Loucy (cell line): ENCODE measurements at regions not wholly inside any gene's neighbourhood (a gene's known extent, or its start where the extent isn't known, plus 50 kb on each side); places are given as distances from the start of the nearest gene placed in this dataset.

ENCODE experiments used
- H2AFZ ChIP-seq: fragments of 200-600 bp; sonication (generic); 2 replicates; pipeline ENCODE4 v1.6.0; 2016; ENCODE audit warnings: antibody characterized with exemption, mild to moderate bottlenecking, low read length, moderate library complexity
- H3F3A ChIP-seq: fragments of 200-600 bp; 2 replicates; pipeline ENCODE4 v1.6.0; 2016; ENCODE audit warnings: antibody characterized with exemption, low read depth, mild to moderate bottlenecking
- H3K27me3 ChIP-seq: fragments of 200-600 bp; sonication (generic); 2 replicates; pipeline ENCODE4 v1.6.1; 2014; ENCODE audit warnings: low read length, mild to moderate bottlenecking; ENCODE audit not compliant: insufficient read depth, poor library complexity, severe bottlenecking
- H3K36me3 ChIP-seq: fragments of 200-600 bp; sonication (generic); 2 replicates; pipeline ENCODE4 v1.6.1; 2016; ENCODE audit warnings: low read length; ENCODE audit not compliant: insufficient read depth
- H3K4me1 ChIP-seq: fragments of 200-600 bp; sonication (generic); 2 replicates; pipeline ENCODE4 v1.5.1; 2014; ENCODE audit warnings: low read length, mild to moderate bottlenecking; ENCODE audit not compliant: insufficient read depth, poor library complexity, severe bottlenecking
- H3K4me2 ChIP-seq: fragments of 200-600 bp; sonication (generic); 2 replicates; pipeline ENCODE4 v1.6.0; 2014; ENCODE audit warnings: antibody characterized with exemption, low read length, low read depth, mild to moderate bottlenecking; ENCODE audit not compliant: poor library complexity, severe bottlenecking
- H3K4me3 ChIP-seq: fragments of 200-600 bp; sonication (generic); 2 replicates; pipeline ENCODE4 v1.5.1; 2014; ENCODE audit warnings: low read length, mild to moderate bottlenecking, mixed read lengths; ENCODE audit not compliant: poor library complexity, severe bottlenecking
- H3K79me2 ChIP-seq: fragments of 200-600 bp; sonication (generic); 2 replicates; pipeline ENCODE4 v1.6.1; 2014; ENCODE audit warnings: low read length; ENCODE audit not compliant: insufficient read depth
- H3K9ac ChIP-seq: fragments of 200-600 bp; sonication (generic); 2 replicates; pipeline ENCODE4 v1.6.0; 2014; ENCODE audit warnings: mild to moderate bottlenecking, low read depth, low read length, moderate library complexity; ENCODE audit not compliant: poor library complexity, severe bottlenecking
- H3K9me2 ChIP-seq: fragments of 200-600 bp; sonication (generic); replicated peaks from 2 replicates; pipeline ENCODE4 v1.6.1; 2016; ENCODE audit warnings: low read depth, low read length, mixed read lengths
- H3K9me3 ChIP-seq: fragments of 200-600 bp; sonication (generic); 2 replicates; pipeline ENCODE4 v1.6.1; 2014; ENCODE audit warnings: mild to moderate bottlenecking, antibody characterized with exemption, low read length, low read depth; ENCODE audit not compliant: insufficient read depth
- H4K20me1 ChIP-seq: fragments of 200-600 bp; sonication (generic); 2 replicates; pipeline ENCODE4 v1.6.0; 2014; ENCODE audit warnings: antibody characterized with exemption, low read length, mild to moderate bottlenecking; ENCODE audit not compliant: insufficient read depth, poor library complexity, severe bottlenecking
- EZH2phosphoT487 ChIP-seq: fragments of 200-600 bp; IDR thresholded peaks from 2 replicates; pipeline ENCODE4 v1.6.1; 2018; ENCODE audit warnings: antibody characterized with exemption, mild to moderate bottlenecking, moderate library complexity, borderline replicate concordance
- TF ChIP-seq, protein P1 (sequence below): fragments of 200-600 bp; sonication (generic); conservative IDR thresholded peaks from 2 replicates; pipeline ENCODE4 v1.5.1; 2014; ENCODE audit warnings: mild to moderate bottlenecking, antibody characterized with exemption, low read length

DNA sequence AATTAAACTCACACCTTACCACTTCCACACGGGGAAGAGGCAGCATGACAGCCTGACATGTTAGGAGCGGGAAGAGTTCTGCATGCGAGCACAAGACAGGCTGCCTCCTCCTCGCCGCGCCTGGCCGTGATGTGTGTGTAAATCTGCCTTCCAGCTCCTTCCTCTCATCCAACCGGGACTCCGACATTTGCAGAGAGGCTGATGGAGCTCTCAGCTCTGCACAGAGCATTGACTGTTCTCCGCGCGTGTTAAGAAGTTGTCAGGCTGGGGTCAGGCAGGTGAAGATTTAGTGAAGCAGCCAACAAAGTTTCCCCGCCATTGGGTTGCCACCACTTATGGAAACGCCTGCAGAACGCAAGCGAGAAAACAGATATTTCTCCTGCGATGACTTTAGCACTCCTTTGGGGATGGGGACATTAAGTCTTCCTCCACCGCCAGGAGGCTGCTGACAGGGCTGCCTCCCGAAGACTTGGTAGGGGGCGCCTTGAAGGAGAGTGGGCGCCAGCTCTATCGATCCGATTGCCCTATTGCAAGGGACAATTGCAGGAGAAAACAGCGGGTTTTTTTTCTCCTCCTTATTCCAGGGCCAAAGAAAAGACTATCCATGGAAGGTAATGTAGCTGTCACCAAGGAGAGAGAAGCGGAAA lies 213.9 kb upstream of the TSHZ3 start:
- Histone ChIP-seq H3K9ac (no peak overlapping the region), H3K27me3 (no peaks in the 10 kb centered on the region), H3K4me1 (no peaks in the 10 kb centered on the region), H3F3A (no peaks in the 10 kb centered on the region), H4K20me1 (no peaks in the 10 kb centered on the region), H3K9me3 (peaks cover 18% of the 10 kb centered on the region; the same call in 1 of the 2 replicates), H3K79me2 (no peaks in the 10 kb centered on the region), H3K4me3 (no peak overlapping the region), H3K4me2 (no peak overlapping the region), H3K36me3 (no peaks in the 10 kb centered on the region), H2AFZ (no peak overlapping the region), H3K9me2 (no peaks in the 10 kb centered on the region)
- TF ChIP-seq EZH2phosphoT487, result no peak
- TF ChIP-seq, protein P1, sequence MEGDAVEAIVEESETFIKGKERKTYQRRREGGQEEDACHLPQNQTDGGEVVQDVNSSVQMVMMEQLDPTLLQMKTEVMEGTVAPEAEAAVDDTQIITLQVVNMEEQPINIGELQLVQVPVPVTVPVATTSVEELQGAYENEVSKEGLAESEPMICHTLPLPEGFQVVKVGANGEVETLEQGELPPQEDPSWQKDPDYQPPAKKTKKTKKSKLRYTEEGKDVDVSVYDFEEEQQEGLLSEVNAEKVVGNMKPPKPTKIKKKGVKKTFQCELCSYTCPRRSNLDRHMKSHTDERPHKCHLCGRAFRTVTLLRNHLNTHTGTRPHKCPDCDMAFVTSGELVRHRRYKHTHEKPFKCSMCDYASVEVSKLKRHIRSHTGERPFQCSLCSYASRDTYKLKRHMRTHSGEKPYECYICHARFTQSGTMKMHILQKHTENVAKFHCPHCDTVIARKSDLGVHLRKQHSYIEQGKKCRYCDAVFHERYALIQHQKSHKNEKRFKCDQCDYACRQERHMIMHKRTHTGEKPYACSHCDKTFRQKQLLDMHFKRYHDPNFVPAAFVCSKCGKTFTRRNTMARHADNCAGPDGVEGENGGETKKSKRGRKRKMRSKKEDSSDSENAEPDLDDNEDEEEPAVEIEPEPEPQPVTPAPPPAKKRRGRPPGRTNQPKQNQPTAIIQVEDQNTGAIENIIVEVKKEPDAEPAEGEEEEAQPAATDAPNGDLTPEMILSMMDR, result no peak

DNA sequence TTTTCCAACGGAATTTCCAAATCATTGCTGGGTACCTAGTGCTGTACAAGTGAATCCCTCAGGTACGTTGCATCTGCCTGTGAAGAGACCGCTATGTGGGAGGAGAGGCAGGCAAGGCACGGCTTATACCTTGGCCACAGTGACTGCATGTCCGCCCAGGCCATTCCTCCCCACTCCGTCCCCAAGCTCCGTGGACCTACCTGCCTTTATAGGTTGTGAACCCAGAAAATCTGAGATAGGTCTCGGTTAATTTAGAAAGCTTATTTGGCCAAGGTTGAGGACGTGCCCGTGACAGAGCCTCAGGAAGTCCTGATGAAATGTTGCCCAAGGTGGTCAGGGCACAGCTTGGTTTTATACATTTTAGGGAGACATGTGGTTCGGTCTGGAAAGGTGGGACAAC lies 218.5 kb upstream of the TSHZ3 start:
- TF ChIP-seq EZH2phosphoT487, result no peak
- Histone ChIP-seq H3F3A (no peaks in the 10 kb centered on the region), H3K36me3 (no peaks in the 10 kb centered on the region), H3K27me3 (no peaks in the 10 kb centered on the region), H3K9me2 (no peaks in the 10 kb centered on the region), H3K4me3 (no peak overlapping the region), H4K20me1 (no peaks in the 10 kb centered on the region), H2AFZ (no peak overlapping the region), H3K9me3 (peaks cover 12% of the 10 kb centered on the region; the same call in 1 of the 2 replicates), H3K4me1 (no peaks in the 10 kb centered on the region), H3K79me2 (no peaks in the 10 kb centered on the region), H3K4me2 (no peak overlapping the region), H3K9ac (no peak overlapping the region)

GRCh38 chr19:31568724-31569123 lies 219.5 kb upstream of the TSHZ3 start:
- Histone ChIP-seq H3K4me2 (no peak overlapping the region), H3K27me3 (no peaks in the 10 kb centered on the region), H3K9ac (no peak overlapping the region), H3K4me3 (no peak overlapping the region), H3K79me2 (no peaks in the 10 kb centered on the region), H3F3A (no peaks in the 10 kb centered on the region), H2AFZ (no peak overlapping the region), H3K4me1 (no peaks in the 10 kb centered on the region), H3K36me3 (no peaks in the 10 kb centered on the region), H3K9me3 (peaks cover 9% of the 10 kb centered on the region; the same call in 1 of the 2 replicates), H4K20me1 (no peaks in the 10 kb centered on the region), H3K9me2 (no peaks in the 10 kb centered on the region)
- TF ChIP-seq, protein P1, result no peak
- TF ChIP-seq EZH2phosphoT487, result no peak

GRCh38 chr19:31570718-31571117 lies 221.5 kb upstream of the TSHZ3 start:
- Histone ChIP-seq H3K27me3 (no peaks in the 10 kb centered on the region), H2AFZ (no peak overlapping the region)

More at GRCh38 chr19:31570718-31571117, 221.5 kb upstream of the TSHZ3 start:
- Histone ChIP-seq H3K9ac (no peak overlapping the region), H3F3A (no peaks in the 10 kb centered on the region), H3K4me2 (no peak overlapping the region), H3K36me3 (no peaks in the 10 kb centered on the region), H3K4me3 (no peak overlapping the region), H3K79me2 (no peaks in the 10 kb centered on the region), H4K20me1 (no peaks in the 10 kb centered on the region), H3K9me2 (no peaks in the 10 kb centered on the region), H3K9me3 (peaks cover 3% of the 10 kb centered on the region; the same call in 1 of the 2 replicates), H3K4me1 (no peaks in the 10 kb centered on the region)
- no peak for TF ChIP-seq EZH2phosphoT487
- TF ChIP-seq, protein P1, result no peak
